Pancreas (tissue), 10 donors: ENCODE measurements at regions not wholly inside any gene's neighbourhood (a gene's known extent, or its start where the extent isn't known, plus 50 kb on each side); places are given as distances from the start of the nearest gene placed in this dataset.
"Not testable (repeated sequence)": the region's sequence is repeated elsewhere in the genome, so short reads cannot be mapped to it uniquely, and the experiment has no call there.

ENCODE experiments used
- ATAC-seq, 4 donors: fragments of 200-7000 bp; cut with Tn5 transposase; one replicate each; pipeline versions ENCODE4 v1.8.0 to v1.9.1; 2020; ENCODE audit warnings: mild to moderate bottlenecking in 4 of 4, moderate library complexity in 4 of 4
- DNase-seq, 6 donors: peaks; one replicate each; pipeline ENCODE4 v3.0.0-alpha.2; 2020
- FAIRE-seq: peaks from 2 replicates; lab custom pipeline; 2012; peaks lifted over from hg19 to GRCh38; lab: Jason Lieb, UNC
- H3K27ac ChIP-seq, 4 donors: fragments of 200-600 bp; sonication (generic); 1 replicate in 3 of 4; 2 replicates in 1 of 4; pipeline versions ENCODE4 v1.5.0 to v1.8.0; 2020
- H3K27me3 ChIP-seq, 4 donors: fragments of 200-600 bp; one replicate each; pipeline ENCODE4 v1.8.0; 2021
- H3K36me3 ChIP-seq, 3 donors: fragments of 200-600 bp; sonication (generic) in 1 of 3; one replicate each; pipeline versions ENCODE4 v1.5.0 to v1.8.0; 2020 to 2021
- H3K4me1 ChIP-seq, 3 donors: fragments of 200-600 bp; one replicate each; pipeline ENCODE4 v1.8.0; 2021
- H3K4me3 ChIP-seq, 4 donors: fragments of 200-600 bp; sonication (generic) in 2 of 4; one replicate each; pipeline versions ENCODE4 v1.5.0 to v1.8.0; 2020 to 2021
- H3K9me3 ChIP-seq, 4 donors: fragments of 200-600 bp; one replicate each; pipeline ENCODE4 v1.8.0; 2021
- WGBS, 2 donors: extraction: QIAGEN DNeasy Blood & Tissue Kit; methylation state at CpG; one replicate each; pipeline ENCODE4 v1.1.7; 2013; 5-methylcytosine and 5-hydroxymethylcytosine counted together
- intact Hi-C, 3 donors: fragments of 100-400 bp; cut with DNase I; formaldehyde crosslinking; loops; one replicate each; pipeline versions ENCODE4 v1.11.1 to v1.14.2; 2022
- donor health status: healthy with polysubstance abuse.
- donor health status: DM: no; HTN: no; CAD: no; lungs with moderate emphysema.
- donor health status: DM: no; HTN: no; CAD: no.
- donor health status: control.
- donor health status: control.
- donor health status: Bipolar disorder and iron deficiency.
- donor health status: DM: yes; HTN: yes; CAD: no.
- donor health status: DM: no; HTN: no; CAD: no.
- donor health status: DM: no; HTN: no; CAD: no.
- donor health status: DM: yes; HTN: yes; CAD: no.

GRCh38 chr9:42358626-42359247 is 175.3 kb downstream of the SPATA31A6 start:
- not testable (repeated sequence) for H3K27me3 ChIP-seq

GRCh38 chr9:42364410-42365243 is 181.2 kb downstream of the SPATA31A6 start:
- H3K4me3 ChIP-seq, DNase-seq, H3K9me3 ChIP-seq, H3K27ac ChIP-seq, H3K36me3 ChIP-seq, H3K27me3 ChIP-seq, H3K4me1 ChIP-seq, intact Hi-C loops, FAIRE-seq: not testable (repeated sequence)
- WGBS, 2 donors = 76 to 79% methylated on average over 3 of the region's 4 CpGs
- peak in 1 of 4 donors; percentile 51 for ATAC-seq

More at GRCh38 chr9:42358626-42359247, 175.3 kb downstream of the SPATA31A6 start:
- FAIRE-seq, H3K4me1 ChIP-seq, H3K4me3 ChIP-seq, H3K36me3 ChIP-seq, H3K27ac ChIP-seq, DNase-seq, H3K9me3 ChIP-seq, ATAC-seq, intact Hi-C loops: not testable (repeated sequence)
- WGBS, 2 donors = 14 to 24% methylated on average over 2 of the region's 2 CpGs

GRCh38 chr9:42365244-42365945 is 181.9 kb downstream of the SPATA31A6 start:
- H3K4me3 ChIP-seq, H3K4me1 ChIP-seq, FAIRE-seq, H3K27ac ChIP-seq, DNase-seq, H3K27me3 ChIP-seq, H3K36me3 ChIP-seq, intact Hi-C loops, H3K9me3 ChIP-seq: not testable (repeated sequence)
- 78 to 81% methylated on average over 6 to 7 of the region's 7 CpGs for WGBS, 2 donors
- peak in 3 of 4 donors; percentile 42 to 81 (median 81) for ATAC-seq

- H3K4me1 ChIP-seq, DNase-seq, ATAC-seq, H3K36me3 ChIP-seq, H3K27me3 ChIP-seq, FAIRE-seq, H3K4me3 ChIP-seq, H3K9me3 ChIP-seq, intact Hi-C loops, H3K27ac ChIP-seq: not testable (repeated sequence)
- WGBS, 2 donors = 7% methylated on average over 1 of the region's 1 CpG
These were observed 184.9 kb downstream of the SPATA31A6 start for GRCh38 chr9:42368279-42368881.

GRCh38 chr9:42370172-42370571 is 186.7 kb downstream of the SPATA31A6 start:
- peak in 1 of 4 donors; percentile 26 for ATAC-seq
- H3K9me3 ChIP-seq, DNase-seq, intact Hi-C loops, H3K27me3 ChIP-seq, H3K27ac ChIP-seq, FAIRE-seq, H3K4me3 ChIP-seq, H3K4me1 ChIP-seq, H3K36me3 ChIP-seq: not testable (repeated sequence)
- WGBS, 2 donors = 36 to 38% methylated on average over 2 to 3 of the region's 3 CpGs

GRCh38 chr9:42371417-42371816 is 188.0 kb downstream of the SPATA31A6 start:
- H3K9me3 ChIP-seq, H3K36me3 ChIP-seq, H3K4me1 ChIP-seq, H3K27ac ChIP-seq, H3K27me3 ChIP-seq, intact Hi-C loops, FAIRE-seq, DNase-seq, H3K4me3 ChIP-seq: not testable (repeated sequence)
- 90 to 96% methylated on average over 1 of the region's 1 CpG for WGBS, 2 donors
- ATAC-seq = peak in 2 of 4 donors; percentile 9 to 56

GRCh38 chr9:42377530-42378417 is 194.3 kb downstream of the SPATA31A6 start:
- not testable (repeated sequence) for H3K27ac ChIP-seq, FAIRE-seq
- 74 to 86% methylated on average over 21 to 23 of the region's 23 CpGs for WGBS, 2 donors

More at GRCh38 chr9:42377530-42378417, 194.3 kb downstream of the SPATA31A6 start:
- H3K36me3 ChIP-seq, H3K4me3 ChIP-seq, intact Hi-C loops, ATAC-seq, H3K4me1 ChIP-seq, DNase-seq, H3K9me3 ChIP-seq, H3K27me3 ChIP-seq: not testable (repeated sequence)
